ENCODE measurements at regions not wholly inside any gene's neighbourhood (a gene's known extent, or its start where the extent isn't known, plus 50 kb on each side); places are given as distances from the start of the nearest gene placed in this dataset.

- POLR2A ChIA-PET (ENCODE audit: partially characterized antibody) = no interaction called here
- 65% methylated on average over 2 of the region's 2 CpGs; no CpG with 5 or more reads in 1 of the 2 experiments for WGBS, 2 experiments (ENCODE audit: extremely low coverage in 1 of 2, insufficient coverage in 1 of 2, insufficient read length in 1 of 2, insufficient replicate concordance in 2 of 2, low coverage in 1 of 2, low lambda C conversion rate in 2 of 2, missing lambda C conversion rate in 1 of 2)
- TF ChIP-seq FOSL1 (IDR thresholded peaks at IDR 0.05; ENCODE audit: insufficient read depth, low read depth, low read length) (no peak), CHD1 (IDR thresholded peaks at IDR 0.05; ENCODE audit: low read depth, low read length) (no peak), ZNF274 (IDR thresholded peaks at IDR 0.05; ENCODE audit: borderline replicate concordance, extremely low read depth, low read length) (no peak), RNF2 (IDR thresholded peaks at IDR 0.05; ENCODE audit: borderline replicate concordance, low read depth, low read length, missing control alignments, poor library complexity, severe bottlenecking) (no peak), KDM4A (IDR thresholded peaks at IDR 0.05; ENCODE audit: low read depth, low read length, severe bottlenecking) (no peak), HDAC2 (IDR thresholded peaks at IDR 0.05; ENCODE audit: borderline replicate concordance in 1 of 2, low read depth in 2 of 2, low read length in 2 of 2) (no peak), ATF3 (IDR thresholded peaks at IDR 0.05; ENCODE audit: insufficient read depth, low read depth, low read length) (no peak)
- TF ChIP-seq, protein P1, sequence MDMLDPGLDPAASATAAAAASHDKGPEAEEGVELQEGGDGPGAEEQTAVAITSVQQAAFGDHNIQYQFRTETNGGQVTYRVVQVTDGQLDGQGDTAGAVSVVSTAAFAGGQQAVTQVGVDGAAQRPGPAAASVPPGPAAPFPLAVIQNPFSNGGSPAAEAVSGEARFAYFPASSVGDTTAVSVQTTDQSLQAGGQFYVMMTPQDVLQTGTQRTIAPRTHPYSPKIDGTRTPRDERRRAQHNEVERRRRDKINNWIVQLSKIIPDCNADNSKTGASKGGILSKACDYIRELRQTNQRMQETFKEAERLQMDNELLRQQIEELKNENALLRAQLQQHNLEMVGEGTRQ (IDR thresholded peaks at IDR 0.05; ENCODE audit: low read length) = no peak
Measured at GRCh38 chr2:193783681-193784080, 1588.9 kb upstream of the TMEFF2 start.

More at GRCh38 chr2:193783681-193784080, 1588.9 kb upstream of the TMEFF2 start:
- H3K4ac ChIP-seq (replicated peaks; ENCODE audit: insufficient read length, low read depth, low read length) = no peak overlapping the region
- H3K56ac ChIP-seq (replicated peaks; ENCODE audit: insufficient read length, low read depth, low read length) = no peak overlapping the region
- no peak overlapping the region for H2AK5ac ChIP-seq (ENCODE audit: low read depth, low read length)
- no peak overlapping the region for H4K5ac ChIP-seq (ENCODE audit: insufficient read length, low read depth, low read length)
- H2BK120ac ChIP-seq (replicated peaks; ENCODE audit: low read depth, low read length) = no peak overlapping the region
- H3K18ac ChIP-seq (ENCODE audit: extremely low read depth, low read length) = no peak overlapping the region
- no peak overlapping the region for H3K4me3 ChIP-seq (ENCODE audit: extremely low read depth in 1 of 4, insufficient read depth in 2 of 4, low read depth in 3 of 4, low read length in 4 of 4)
- no peaks in the 10 kb centered on the region for H3K79me2 ChIP-seq (ENCODE audit: control insufficient read depth in 1 of 2, insufficient read depth in 2 of 2, low read length in 2 of 2)
- no peak overlapping the region for H2BK20ac ChIP-seq (ENCODE audit: low read length)
- no peaks in the 10 kb centered on the region for H3K36me3 ChIP-seq (ENCODE audit: control insufficient read depth in 2 of 4, insufficient read depth in 4 of 4, low read length in 3 of 4)
- no peak overlapping the region for H2BK12ac ChIP-seq (ENCODE audit: low read depth, low read length)
- H3K79me1 ChIP-seq (ENCODE audit: low read depth, low read length) = no peaks in the 10 kb centered on the region
- H2AFZ ChIP-seq (ENCODE audit: low read length) = no peak overlapping the region
- no peak overlapping the region for H4K8ac ChIP-seq (ENCODE audit: extremely low read depth, insufficient read depth, low read length)
- H3K9me3 ChIP-seq (ENCODE audit: insufficient read depth in 2 of 2, low read depth in 1 of 2, low read length in 1 of 2) = no peaks in the 10 kb centered on the region
- CTCF ChIA-PET (ENCODE audit: partially characterized antibody) = no interaction called here
- no peak overlapping the region for H4K91ac ChIP-seq (replicated peaks; ENCODE audit: insufficient read length, low read length)
- H3K9ac ChIP-seq (replicated peaks in 1 of 4; ENCODE audit: extremely low read depth in 1 of 4, low read depth in 3 of 4, low read length in 3 of 4) = no peak overlapping the region
- no peak overlapping the region for H3K4me2 ChIP-seq (ENCODE audit: insufficient read depth in 1 of 2, low read depth in 2 of 2, low read length in 2 of 2)
- no peak overlapping the region for H2BK5ac ChIP-seq (ENCODE audit: low read depth, low read length)
- no peak overlapping the region for H3K27ac ChIP-seq (ENCODE audit: low read depth, low read length)
- no peaks in the 10 kb centered on the region for H3K27me3 ChIP-seq (replicated peaks in 1 of 4; ENCODE audit: control insufficient read depth in 3 of 4, extremely low read depth in 1 of 4, insufficient read depth in 3 of 4, low read length in 3 of 4)
- H3K23me2 ChIP-seq (ENCODE audit: low read depth, low read length) = no peaks in the 10 kb centered on the region
- no peak overlapping the region for H3K14ac ChIP-seq (ENCODE audit: insufficient read length)
- no peak for FAIRE-seq
- DNase-seq (ENCODE audit: low read depth in 1 of 2, low spot score in 2 of 2) = no peak
- H3K4me1 ChIP-seq (replicated peaks in 1 of 4; ENCODE audit: control insufficient read depth in 3 of 4, insufficient read depth in 4 of 4, low read length in 3 of 4) = no peaks in the 10 kb centered on the region
- no peak overlapping the region for H3K23ac ChIP-seq (ENCODE audit: insufficient read length)
- H4K20me1 ChIP-seq (replicated peaks in 1 of 2; ENCODE audit: control insufficient read depth in 1 of 2, insufficient read depth in 2 of 2, low read length in 2 of 2) = no peaks in the 10 kb centered on the region
- no peak overlapping the region for H2BK15ac ChIP-seq (ENCODE audit: low read length)
